HCEC 1CT (cell line): ENCODE measurements at regions not wholly inside any gene's neighbourhood (a gene's known extent, or its start where the extent isn't known, plus 50 kb on each side); places are given as distances from the start of the nearest gene placed in this dataset.

Experiments
- DNase-seq: peaks from one replicate; pipeline ENCODE4 v3.0.0-alpha.2; 2017

DNA sequence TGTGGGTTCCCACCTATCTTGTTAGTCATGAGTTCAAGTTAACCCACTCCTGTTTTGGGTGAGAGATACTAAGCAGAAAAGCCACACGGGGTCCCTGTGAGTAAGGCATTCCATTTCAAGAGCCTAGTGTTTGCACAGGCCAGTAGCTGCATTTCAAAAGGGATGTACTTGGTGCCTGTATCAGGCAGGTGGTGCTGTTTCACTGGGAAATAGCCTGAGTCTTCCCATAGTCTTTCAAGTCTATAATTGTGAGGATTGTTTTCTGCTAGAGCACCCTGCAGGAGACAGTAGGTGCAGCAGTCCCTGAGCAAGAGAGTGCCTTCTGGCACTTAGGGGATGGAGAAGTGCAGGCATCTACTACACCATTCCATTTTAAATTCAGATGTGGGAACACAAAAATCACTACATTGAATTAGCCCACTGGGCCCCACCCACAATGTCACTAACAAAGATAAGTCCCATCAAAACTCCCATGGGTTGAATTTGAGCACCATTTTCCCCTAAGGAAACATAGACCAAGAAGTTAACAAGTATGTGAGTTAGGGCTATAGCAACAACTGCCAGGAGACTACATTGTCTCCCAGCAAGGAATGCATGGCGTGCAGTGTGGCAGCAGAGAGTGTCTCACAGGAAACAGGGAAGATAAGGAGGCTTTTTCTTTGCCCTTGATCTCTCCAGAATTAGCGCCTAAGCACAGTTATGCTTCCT lies 263.2 kb downstream of the COX7C start:
- peak; percentile 84 for DNase-seq

GRCh38 chr5:86881493-86882090 lies 263.9 kb downstream of the COX7C start:
- DNase-seq: no peak

DNA sequence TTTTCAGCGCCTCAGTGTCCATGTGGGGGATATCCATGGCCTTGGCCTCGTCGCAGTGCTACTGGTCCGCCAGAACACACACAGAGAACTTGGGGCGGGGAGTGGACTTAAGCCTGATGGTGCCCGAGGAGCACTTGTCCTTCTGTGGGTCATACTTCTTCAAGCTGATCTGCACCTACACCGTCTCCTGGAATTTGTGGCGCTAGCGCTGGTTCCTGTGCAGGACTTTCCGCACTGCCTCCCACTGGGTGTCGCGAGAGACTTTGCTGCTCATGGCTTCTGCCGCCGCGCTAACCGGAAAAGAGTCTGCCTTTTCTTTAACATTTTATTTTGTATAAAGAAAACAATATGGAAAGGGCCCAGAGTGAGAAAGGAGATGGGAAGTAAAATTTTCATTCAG lies 266.9 kb downstream of the COX7C start:
- no peak for DNase-seq

DNA sequence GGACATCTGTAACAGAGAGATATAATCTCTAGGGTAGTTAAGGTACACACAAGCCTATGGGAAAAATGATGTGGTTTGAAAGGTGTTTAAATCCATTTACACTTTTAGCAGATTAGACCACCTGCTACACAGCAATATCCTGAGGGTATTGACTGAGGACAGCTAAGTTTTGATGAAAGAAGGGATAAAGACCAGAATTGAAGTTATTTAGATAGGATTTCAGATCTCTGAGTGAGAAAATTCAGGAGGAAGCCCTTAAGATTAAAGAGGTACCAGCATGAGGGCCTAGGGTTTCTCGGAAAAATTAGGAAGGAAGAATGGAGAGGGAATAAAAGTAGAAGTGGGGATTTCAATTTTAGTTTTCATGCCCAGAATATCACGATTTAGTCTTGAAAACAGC lies 267.3 kb downstream of the COX7C start:
- no peak for DNase-seq

- no peak for DNase-seq
These were observed 267.9 kb downstream of the COX7C start for GRCh38 chr5:86885489-86886230.

DNA sequence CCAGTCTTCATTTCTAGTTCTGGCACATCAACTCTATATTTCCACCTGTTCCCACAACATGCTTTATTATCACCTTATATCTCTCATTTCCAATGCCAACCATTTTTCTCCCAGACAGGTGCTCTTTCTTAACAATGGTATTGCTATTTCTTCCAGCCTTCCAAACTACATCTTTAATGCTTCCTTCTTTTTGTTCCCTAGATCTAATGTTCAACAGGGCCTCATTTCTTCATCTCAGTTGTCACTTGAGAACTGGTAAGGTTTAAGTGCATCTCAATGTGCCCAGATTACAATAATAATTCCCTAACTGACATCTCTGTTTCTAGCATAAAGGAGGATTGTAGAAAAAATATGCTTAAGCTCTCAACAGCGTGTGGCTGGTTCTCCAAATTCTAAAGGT lies 272.6 kb downstream of the COX7C start:
- no peak for DNase-seq

- DNase-seq: no peak
These were observed 276.3 kb downstream of the COX7C start for GRCh38 chr5:86894056-86894455.

DNA sequence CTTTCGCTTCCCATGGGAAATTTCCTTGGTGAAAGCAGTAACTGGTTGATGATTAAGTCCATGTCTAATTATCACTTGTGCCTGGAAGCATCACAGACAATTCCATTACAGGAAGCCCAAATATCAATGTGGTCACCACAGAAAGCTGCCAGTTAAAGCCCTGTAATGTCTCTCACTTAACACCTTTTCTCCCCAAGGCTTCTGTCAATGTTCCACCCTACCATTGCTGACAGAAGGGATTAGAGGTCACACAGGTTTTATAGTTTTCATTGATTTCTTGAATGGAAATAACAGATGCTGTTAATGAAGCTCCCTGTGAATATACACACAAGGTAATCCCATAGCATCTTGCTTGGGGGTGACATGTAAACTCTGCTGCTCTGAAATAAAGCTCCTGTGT lies 279.2 kb downstream of the COX7C start:
- DNase-seq: no peak

GRCh38 chr5:86909418-86910295 lies 291.9 kb downstream of the COX7C start:
- peak; percentile 88 for DNase-seq

DNA sequence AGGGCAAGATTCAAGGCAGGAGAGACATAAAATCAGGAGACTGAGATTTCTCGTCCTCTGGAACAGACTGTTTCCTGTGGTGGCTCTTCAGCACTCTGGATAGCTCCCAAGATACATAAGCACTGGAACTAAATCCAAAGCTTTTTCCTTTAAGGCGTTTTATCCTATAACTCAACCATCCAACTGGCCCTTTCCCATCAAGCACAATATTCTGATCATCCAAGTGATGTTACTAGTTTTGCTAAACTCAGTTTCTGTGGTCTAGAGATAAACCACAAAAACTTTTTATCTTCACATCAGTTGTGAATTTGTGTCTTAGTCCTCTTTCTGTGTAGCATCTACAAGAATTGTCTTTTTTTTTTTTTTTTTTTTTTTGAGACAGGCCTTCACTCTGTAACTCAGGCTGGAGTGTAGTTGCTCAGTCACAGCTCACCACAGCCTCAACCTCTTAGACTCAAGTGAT lies 299.4 kb downstream of the COX7C start:
- peak; percentile 15 for DNase-seq

- no peak for DNase-seq
These were observed 300.5 kb downstream of the COX7C start for GRCh38 chr5:86918246-86918645.

DNA sequence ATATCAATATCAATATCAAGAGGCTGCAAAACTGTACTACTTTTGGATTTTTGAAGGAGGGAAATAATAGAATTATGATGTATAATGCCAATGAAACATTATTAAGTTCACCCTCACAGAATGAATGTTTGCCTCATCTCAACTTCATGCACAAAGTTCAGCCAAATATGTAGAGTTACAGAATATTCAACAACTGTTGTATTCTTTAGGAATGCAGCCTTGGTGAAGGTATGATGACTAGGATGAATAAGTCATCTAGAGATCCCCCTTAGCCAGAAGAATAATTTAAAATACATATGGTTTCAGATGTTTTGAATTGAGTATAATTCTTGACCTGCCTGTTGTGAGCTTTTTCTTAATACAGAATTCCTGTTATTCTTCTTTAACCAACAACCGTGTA lies 308.3 kb downstream of the COX7C start:
- DNase-seq: no peak

DNA sequence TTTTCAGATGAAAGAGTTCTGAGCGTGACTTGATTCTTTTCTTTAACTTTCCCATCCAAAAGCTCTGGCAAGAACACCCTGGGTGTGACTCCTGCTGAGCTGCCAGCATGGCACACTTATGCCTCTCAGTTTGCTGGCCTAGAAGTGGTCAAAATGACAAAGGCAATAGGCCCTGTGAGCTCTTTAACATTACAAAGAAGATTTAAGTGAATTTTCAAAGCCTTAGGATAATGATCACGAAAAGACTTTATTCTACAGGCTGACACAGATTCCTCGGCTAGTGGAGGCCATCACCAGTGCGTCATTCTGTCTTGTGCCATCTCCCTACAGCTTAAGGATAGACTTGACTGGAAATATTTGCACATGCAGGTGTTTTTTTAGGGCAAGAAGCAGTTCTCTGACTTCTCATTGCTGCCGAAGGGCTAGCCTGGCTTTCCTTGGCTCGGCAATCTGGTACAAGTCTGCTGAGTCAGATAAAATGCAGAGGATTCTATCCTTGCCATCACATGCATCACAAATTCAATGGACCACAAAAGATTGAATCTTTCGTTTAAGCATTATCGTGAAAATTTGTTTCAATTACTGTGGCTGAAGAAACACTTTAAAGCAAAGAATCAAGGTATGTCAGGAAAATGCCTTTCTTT lies 311.5 kb downstream of the COX7C start:
- no peak for DNase-seq

DNA sequence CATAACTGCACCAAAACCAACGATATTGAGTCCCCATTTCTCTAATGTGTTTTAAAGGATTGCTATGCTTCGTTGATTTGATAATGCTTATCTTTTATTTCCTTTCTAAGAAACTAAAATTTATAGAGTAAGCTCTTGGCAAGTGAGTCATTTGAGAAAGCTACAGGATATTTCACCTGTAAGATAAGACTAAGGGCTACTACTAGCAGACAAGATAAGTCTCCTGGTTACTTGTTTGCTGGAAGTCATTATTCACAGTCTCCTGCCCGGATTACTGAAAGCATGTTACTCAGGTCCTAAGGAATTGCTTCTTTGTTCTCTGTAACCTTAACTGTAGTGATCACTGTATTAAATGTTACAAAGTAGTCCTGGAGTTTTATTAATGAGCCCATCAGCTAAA lies 315.9 kb upstream of the RASA1 start:
- DNase-seq: no peak

DNA sequence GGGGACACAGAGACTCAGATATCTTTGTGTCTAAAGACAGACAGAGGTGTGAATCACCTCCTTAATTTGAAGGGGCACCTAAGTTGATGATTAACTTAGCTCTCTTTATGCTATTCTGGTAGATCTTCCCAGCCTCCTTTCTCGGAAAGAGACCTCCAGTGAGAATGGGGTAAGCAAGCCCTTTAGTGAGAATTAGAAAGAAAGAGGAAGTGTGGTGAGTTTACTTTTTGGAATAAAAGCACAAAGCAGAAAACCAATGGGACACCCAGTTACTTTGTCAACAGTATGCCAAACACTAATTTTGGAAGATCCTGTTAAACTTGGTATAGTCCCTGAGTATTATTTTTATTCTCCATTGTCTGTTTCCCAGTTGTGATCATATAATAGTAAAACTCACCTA lies 302.8 kb upstream of the RASA1 start:
- no peak for DNase-seq

DNA sequence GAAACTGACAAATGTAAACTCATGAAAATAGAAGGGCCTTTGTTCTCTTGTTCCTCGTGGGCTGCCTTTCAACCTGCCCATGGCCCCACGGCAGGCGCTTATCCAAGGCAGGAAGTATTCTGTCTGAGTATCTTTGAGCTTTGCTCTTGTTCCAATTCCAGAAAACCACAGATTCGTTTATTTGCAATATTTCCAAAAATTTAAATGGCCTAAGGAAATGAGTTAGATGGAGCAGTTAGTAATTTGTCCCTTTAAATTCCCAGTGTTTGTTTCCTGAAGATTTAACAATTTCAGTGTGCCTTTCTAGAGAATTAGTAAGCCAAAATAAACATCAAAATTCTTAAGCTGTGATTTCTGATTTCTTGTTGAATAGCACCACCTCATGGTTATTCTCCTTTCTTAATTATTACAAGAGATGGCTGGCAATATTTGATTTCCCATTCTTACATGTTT lies 299.4 kb upstream of the RASA1 start:
- DNase-seq: peak; percentile 65

DNA sequence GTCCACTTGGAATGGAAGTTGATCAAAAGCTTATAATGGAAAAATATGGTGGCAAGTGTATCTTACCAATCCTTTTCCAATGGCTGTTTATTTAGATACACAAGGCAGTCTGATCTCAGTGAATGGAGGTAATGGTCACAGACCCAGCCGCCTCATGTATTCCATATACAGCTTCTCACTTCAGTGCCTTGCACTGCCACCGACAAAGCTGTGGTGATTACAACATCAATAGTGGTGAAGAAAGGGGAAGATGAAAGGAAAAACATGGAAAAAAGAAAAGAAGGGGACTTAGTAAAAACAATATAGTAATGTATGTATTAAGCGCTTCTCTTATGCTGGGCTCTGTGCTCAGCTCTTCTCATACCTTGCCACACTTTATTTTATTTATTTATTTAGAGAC lies 297.3 kb upstream of the RASA1 start:
- DNase-seq: no peak

GRCh38 chr5:86971034-86971571 lies 296.6 kb upstream of the RASA1 start:
- peak; percentile 54 for DNase-seq

DNA sequence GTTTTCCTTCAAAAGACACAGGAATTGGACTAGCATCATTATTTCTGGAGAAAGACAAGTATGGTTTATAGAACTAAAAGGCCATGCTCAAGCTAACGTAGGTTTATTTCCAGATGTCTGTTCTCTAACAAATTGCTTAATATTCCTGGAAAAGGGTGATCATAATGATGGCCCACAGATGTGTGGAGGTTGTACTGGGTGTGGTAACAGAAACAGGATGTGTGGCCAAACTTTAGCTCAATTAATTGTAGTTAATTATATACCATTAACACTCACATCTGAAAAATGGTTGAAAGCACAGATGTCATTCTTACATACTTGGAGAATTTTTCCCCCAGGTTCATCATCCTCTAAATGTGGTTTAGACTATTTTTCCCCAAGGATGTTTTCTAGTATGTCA lies 292.7 kb upstream of the RASA1 start:
- DNase-seq: peak; percentile 30

DNA sequence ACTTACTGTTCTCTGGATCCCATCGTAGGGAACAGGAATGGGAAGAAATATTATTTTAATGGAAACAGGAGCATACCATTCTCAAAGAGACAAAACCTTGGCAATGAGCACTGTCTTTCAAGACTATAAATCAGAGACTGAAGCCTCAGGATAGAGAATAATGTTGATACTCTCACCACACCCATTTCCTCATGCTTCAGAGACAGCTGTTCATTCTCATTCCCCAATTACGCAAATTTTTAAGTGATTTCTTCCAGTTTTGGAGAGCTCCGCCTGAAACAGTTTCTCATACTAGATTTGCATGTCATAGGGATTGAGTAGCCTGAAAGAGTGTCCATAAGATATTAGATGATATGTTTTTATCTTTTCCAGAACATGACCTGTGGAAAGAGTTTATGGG lies 290.5 kb upstream of the RASA1 start:
- peak; percentile 53 for DNase-seq

- no peak for DNase-seq
These were observed 289.9 kb upstream of the RASA1 start for GRCh38 chr5:86977808-86978207.

DNA sequence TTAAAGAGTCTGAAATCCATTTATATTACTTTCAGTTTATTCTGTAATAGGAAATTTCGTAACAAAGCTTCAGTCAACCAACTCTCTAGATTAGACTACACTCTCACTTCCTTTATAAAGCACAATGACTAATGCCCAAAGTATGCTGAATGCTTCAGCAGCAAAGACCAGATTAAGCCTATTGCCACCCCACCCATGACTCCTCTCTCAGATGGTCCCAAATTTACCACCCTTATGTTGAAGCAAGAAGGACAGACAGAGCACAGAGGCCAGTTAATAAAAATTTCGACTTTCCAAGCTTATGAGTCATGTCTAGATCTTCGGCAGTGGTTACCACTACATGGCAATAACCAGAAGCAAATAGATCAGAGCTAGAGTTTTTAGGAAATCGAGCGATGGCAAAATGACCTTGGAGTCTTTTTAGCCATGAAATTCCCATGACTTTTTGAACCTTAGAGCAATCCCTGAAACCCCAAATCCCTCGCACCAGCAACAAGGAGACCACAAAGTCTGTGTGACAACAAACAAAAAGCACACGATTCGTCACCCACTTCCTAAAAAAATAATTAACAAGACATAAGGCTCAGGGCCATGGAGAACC lies 287.8 kb upstream of the RASA1 start:
- peak; percentile 88 for DNase-seq
